ENCODE measurements at regions not wholly inside any gene's neighbourhood (a gene's known extent, or its start where the extent isn't known, plus 50 kb on each side); places are given as distances from the start of the nearest gene placed in this dataset.

DNA sequence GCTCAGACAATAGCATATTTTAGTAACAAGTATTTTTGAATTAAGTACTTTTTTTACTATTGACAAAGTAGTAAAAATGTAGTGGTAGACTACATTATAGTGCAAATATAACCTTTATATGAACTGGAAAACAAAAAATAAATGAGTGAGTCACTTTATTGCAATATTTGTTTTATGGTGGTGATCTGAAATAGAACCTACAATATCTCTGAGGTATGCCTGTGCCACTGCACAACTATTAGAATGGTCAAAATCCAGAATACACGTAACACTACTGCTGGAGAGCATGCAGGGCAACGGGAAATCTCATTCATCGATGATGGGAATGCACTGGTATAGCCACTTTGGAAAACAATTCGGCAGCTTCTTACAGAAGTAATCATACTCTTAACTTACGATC lies 349.0 kb upstream of the NCAM2 start:
- no peak for DNase-seq (ENCODE audit: low spot score)

DNA sequence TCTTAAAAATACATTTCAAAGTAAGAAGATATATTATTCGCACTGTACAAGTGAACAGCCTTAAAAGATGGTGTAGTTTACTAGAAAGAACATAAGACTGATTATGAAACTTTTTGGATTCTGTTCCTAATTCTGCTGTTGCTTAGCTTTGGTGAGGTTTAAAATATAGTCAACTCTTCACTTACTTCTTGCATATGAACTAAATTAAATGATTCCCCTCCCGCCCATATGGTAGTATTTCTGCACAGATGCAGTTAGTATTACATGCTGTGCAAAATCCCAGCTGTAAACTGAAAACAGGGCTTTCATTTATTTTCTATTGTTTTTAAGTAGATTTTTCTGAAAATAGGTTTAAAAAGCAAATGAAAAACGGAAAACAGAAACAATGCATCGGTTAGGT lies 345.4 kb upstream of the NCAM2 start:
- no peak for DNase-seq (ENCODE audit: low spot score)

DNA sequence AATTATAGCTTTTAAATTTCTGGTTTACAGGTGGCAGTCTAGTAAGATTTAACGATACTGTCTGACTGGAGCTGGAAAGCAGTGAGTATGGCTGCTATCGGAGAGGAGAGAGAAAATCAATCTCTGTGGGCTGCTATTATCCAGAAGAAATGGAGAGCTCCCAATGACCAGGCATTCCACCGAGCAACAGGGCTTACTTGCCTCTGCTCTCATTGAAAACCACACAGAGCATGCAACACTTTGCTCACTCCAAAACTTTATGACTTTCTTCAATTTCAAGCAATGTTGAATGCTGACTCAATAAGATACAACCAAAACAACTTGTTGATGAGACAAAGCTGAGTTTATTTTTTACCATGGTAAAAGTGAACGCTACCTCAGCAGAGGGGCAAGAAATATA lies 337.0 kb upstream of the NCAM2 start:
- no peak for DNase-seq (ENCODE audit: low spot score)

DNA sequence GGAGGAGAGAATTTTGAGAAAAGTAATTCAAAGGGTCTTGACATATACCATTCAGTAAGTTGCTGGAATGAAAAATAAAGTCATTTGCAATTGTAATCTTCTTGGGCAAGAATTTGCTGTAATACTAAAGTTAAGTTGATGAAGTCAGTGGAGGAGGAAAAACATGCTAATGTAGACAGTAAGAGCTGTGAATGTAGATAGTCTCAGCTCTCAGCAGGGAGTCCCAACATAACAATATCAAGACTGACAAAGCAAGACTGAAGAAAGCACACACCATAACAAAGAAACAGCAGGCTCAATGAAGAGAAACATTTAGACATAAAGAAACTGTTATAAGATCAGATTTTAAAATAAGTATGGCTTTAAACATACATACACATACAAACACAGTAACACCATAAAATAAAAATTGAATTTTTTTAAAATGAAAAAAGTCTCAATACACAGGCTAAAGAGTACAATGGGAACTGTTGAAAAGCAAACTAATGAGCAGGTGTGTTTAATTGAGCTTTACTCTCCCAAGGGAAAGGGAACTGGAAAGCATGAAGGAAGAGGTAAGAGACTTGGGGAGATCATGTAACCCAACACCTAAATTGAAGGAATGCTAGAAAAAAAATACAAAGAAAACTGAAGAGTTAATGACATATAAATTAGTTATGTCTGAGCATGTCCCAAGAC lies 336.3 kb upstream of the NCAM2 start:
- DNase-seq (ENCODE audit: low spot score) = no peak

DNA sequence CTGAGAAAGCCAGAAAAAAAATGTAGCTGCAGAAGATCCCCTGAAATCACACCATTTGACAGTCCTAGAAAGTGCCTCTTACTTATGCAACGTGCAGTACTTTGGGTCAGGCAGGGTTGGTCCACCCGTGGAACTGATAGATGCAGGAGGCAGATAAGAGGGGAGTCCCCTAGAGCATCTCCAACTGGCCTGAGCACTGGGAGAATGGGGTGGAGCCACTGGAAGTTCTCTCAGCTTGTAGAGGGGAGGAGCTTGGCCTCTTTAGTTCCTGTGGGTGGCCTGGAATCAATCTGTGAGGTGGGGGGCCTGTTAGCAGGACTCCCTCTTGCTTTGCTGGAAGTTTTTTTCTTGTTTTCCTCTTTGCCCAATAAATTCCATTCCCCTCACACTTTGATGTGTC lies 335.7 kb upstream of the NCAM2 start:
- DNase-seq (ENCODE audit: low spot score) = no peak

DNA sequence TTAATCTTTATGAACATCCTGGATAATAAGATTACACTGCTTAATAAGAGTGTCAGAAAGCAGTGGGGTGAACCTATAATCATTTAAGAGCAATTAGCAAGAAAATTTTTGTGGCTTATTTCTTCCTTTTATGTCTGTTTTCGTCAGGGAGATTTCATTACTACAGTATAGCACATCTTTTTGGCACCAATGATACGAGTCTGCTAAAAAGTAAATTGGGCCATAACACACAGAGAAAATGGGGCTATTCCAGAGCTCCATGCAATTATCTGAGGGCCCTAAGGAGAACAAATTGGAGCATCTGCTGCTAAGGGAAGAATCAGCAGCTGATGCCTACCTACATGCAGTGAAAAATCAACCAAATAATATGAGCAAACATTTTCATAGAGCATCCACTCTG lies 330.3 kb upstream of the NCAM2 start:
- no peak for DNase-seq (ENCODE audit: low spot score)

DNA sequence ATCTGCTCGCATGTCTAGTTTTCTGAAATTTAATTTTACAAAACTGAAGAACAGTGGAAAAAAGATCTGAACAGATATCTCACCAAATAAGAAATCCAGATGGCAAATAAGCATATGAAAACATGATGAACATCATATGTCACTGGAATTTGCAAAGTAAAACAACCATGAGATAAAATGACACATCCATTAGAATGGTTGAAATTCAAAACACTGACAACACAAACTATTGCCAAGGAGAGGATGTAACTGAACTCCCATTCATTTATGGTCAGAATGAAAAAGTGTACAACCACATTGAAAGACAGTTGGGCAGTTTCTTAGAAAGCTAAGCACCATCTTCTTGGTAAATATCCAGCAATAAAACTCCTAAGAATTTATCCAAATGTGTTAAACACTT lies 312.7 kb upstream of the NCAM2 start:
- DNase-seq (ENCODE audit: low spot score) = no peak

DNA sequence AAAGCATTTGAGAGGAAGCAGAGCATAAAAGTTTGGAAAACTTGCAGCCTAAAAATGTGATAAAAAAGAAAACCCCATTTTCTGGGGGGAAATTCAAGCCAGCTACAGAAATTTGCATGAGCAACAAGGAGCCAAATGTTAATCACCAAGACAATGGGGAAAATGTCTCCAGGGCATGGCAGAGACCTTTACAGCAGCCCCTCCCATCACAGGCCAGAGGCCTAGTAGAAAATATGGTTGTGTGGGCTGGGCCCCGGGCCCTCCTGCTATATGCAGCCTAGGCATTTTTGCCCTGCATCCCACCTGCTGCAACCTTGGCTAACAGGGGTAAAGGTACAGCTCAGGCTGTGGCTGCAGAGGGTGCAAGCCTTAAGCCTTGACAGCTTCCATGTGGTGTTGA lies 299.6 kb upstream of the NCAM2 start:
- DNase-seq (ENCODE audit: low spot score) = no peak

DNA sequence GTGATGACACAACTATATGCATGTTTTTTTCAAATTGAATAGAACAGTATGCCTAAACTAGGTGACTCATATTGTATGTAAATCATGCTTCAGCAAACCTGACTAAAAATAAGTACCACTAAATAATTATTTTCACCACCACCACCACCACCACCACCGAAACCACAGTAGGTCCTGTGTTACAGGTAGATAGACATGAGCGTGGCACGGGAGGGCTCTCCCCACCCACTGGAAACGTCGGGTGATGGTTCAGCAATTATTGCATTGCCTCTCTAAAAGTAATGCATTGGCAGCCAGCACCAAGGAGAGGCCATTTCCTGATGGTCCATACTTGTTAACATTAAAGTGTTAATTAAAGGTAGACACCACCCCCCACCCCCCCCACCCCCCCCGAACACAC lies 297.0 kb upstream of the NCAM2 start:
- no peak for DNase-seq (ENCODE audit: low spot score)

DNA sequence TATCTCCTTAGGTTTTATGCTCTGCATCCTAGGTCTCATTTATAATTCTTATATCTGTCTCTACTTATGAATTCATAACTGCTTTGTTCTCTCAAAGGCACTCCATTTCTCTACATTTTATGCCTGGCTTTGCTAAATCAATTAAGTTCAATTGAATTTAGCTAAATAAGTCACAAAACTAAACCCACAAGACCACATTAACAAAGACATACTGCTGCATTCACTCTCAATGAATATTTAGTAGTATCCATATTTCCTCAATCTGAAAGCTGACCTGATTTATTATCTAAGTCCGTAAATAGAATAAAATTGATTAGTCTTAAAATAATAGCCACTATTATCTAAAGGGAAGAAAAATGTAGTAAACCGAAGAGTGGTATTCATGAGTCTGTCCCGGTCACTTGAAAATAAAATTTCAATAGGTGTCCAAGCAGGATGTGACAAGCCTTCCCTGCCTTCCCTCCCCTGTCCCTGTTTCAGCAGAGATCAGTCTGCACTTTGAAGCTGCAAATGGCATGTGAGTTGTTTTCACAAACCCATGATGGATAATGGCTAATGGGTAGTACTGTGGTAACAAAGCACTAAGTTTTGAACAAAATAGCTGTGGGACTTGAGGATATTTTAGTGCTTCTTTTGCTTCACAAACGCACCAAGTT lies 295.0 kb upstream of the NCAM2 start:
- no peak for DNase-seq (ENCODE audit: low spot score)

DNA sequence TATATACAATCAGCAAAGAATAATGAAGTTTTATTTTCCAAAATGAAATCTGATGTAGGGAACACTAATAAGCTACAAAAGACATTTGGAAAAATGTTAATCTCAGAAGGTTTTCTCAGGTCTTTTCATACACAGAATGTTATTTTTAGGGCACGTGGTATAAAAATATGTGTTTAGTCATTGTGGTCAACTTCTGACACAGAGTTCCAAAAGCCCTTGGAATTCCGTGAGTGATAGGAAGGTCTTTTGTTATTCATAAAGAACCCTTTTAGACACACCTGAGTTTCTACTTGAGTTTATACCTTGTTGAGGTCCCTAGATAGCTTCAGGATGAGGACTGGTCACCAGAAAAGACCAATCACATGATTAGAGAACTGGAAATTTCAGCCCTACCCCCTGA lies 277.6 kb upstream of the NCAM2 start:
- no peak for DNase-seq (ENCODE audit: low spot score)

DNA sequence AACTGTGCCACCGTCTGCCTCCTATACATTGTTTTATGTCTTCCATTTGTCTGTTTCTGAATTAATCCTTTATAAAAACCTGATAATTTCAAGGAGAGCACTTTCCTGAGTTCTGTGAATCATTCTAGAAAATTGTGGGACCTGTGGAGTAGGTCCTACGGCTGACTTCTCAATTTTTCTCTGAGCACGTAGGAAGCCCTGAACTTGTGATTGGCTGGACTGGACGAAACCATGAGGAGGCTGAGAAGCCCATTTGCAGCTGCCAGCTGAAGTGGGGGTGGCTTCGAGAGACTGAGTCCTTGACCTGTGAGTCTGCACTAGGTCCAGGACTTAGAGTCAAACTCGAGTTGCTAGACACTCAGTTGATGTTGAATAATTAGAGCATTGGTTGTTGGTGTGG lies 277.1 kb upstream of the NCAM2 start:
- DNase-seq (ENCODE audit: low spot score) = no peak

DNA sequence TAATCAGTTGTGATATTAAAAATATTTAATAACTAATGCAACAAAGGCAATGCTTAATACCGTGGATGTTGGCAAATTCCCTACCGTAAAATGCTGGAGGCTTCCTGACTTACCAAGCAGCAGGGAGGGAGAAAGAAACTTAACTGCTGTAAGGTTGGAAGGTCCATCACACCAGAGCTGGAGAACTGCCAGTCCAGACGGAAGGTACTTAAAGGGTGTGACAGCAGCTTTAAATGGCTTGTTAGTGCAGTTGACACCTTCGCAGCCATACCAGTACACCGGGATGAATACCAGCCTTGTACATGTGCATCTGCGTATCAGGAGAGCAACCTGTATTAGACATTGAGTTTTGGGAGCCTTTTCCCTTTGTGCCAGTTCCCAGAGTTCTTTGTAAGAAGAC lies 269.5 kb upstream of the NCAM2 start:
- DNase-seq (ENCODE audit: low spot score) = no peak

DNA sequence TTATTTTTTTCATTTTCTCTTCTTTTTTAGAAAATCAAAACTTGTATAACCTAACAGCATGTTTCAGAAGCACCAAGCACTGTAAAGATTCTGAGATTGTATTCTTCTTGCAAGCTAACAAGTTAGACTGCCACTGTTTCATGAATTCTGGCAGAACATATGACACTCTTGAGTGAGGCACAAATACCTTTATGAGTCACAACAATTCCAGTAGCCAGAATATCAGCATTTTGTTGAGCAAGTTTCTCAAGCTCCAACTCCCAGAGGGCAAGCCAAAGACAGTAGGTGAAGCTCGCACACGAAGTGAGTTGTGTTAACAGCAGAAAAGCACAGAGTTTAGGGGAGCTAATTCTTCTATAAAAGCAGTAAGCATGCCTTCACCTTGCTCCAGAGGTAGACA lies 268.8 kb upstream of the NCAM2 start:
- no peak for DNase-seq (ENCODE audit: low spot score)

DNA sequence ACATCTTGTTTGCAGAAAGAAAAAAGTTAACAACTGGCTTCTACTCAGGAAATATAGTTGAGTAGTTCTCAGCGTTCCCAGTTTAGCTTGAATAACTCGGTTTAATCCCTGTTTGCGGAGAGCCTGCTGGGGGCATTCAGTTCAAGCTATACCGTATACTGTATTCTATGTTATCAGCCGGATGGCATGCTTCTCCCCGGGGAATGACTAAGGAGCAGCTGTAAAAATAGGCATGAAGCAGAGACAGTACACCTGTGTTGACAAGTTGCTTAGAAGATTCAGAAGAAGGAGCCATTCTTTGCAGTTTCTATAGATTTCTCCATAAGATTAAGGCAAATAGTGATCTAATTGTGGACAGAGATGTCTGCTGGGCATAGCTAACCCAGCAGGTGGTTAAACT lies 267.8 kb upstream of the NCAM2 start:
- no peak for DNase-seq (ENCODE audit: low spot score)

DNA sequence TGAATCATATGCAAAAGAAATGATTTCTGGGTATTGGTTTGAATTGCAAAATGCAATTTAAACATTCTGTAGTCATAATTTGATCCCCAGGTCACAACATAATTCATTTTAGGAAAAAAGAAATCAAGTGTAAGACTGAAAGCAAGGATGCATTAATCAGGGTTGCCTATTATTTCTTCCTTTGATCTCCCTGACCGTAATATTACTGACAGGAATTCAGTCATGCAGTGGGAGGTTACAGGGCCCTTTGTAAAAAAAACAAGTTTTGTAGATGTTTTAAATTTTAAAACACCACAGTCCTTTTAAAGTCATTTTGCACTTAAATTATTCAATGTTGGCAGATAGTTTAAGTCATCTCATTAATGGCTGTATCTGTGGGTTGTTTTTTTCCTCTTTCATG lies 263.0 kb upstream of the NCAM2 start:
- no peak for DNase-seq (ENCODE audit: low spot score)

DNA sequence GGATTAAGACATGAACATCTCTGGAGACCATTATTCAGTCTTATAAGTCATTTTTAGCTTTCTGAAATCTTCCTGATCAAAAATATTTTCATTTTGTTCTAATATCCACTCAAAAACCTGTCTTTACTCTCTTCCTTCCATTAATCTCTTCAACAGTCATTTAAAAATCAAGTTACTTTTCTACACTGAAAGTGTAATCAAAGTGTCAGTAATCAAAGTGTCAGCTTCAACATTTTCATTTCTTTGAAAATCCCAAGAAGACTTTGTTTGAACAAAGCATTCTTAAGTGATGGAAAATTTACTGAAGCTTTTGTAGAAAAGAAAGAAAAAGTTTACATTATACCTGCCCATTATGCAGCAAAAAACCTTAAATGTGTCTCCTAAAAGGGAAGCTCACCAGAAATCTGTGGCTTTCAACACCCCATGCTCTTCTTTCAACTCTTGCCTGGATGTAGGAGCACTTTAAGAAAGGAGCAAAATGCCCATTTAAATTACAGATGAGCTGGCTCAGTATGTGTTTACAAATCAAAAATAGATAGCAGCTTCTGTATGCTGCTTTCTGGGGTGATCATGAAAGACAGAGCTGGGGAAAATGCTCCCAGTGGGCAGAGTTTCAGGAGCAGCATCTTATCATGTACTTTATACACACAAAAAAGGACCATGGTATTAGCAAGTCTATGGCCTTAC lies 260.8 kb upstream of the NCAM2 start:
- no peak for DNase-seq (ENCODE audit: low spot score)

DNA sequence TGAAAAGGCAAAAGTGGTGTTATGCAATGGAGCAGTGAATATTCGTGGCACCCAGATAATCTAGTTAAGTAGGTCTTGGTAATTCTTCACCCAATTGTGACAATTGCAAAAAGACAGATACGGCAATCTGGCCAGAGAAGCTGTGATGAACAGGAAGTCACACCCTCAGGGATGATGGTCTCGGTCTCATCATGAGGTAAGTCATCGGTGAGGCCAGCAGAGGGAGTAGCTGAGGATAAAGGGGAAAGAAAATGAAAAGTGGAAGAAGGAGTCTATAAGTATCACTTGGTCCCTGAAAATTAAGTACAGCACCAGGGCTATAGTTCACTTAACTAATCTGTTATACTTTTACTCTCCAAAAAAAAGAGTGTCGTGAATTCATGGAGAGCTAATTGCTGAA lies 258.8 kb upstream of the NCAM2 start:
- no peak for DNase-seq (ENCODE audit: low spot score)

DNA sequence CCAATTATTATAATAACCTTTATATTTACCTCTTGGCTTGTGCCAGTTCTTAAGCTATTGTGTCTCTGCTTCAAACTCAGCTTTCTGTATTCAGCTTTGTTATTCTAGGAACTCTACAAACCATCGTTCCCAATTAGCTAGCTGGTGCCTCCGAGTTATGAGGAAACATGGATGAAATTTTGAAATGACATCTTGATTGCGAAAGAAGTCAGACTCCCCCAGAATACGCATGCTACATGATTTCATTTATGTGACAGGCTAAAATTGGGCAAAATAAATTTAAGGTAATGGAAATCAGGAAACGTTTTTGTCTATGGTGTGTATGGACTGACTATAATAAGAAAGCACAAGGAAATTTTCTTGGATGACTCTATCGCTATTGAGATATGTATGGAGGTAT lies 256.8 kb upstream of the NCAM2 start:
- DNase-seq (ENCODE audit: low spot score) = no peak

DNA sequence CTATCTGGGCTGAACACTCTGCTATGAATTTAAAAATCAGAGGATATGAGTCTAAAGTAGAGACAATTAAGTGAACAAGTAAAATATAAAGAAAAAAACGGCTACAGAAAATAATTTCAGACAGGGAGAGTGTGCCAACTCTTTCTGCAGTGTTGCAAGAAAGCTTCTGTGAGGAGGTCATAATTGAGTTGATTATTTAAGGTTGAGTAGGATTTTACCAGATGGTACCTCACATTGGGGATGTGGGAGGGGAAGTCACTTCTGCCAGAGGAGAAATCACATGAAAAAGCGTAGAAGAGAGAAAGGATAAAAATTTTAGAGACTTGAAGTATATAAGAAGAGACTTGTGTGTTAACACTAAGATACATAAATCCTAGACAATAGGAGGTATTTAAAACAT lies 238.0 kb upstream of the NCAM2 start:
- no peak for DNase-seq (ENCODE audit: low spot score)

DNA sequence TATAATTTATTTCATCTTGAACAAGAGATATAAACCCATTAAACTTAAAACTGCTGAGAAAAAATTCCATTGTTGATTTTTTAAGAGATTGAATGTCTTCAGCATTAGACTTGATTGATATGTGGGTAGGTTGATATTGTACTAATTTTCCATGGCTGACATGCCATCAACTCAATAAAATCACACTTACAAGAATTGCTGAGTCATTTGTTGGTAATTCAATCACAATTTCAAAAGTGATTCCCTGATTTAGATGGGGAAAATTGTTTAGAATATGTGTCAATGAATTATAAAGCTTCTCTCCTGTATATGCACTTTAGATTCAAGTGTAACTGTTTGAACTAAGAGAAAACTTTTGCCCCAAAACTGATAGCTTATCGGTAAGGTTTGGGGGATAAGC lies 223.5 kb upstream of the NCAM2 start:
- DNase-seq (ENCODE audit: low spot score) = no peak

DNA sequence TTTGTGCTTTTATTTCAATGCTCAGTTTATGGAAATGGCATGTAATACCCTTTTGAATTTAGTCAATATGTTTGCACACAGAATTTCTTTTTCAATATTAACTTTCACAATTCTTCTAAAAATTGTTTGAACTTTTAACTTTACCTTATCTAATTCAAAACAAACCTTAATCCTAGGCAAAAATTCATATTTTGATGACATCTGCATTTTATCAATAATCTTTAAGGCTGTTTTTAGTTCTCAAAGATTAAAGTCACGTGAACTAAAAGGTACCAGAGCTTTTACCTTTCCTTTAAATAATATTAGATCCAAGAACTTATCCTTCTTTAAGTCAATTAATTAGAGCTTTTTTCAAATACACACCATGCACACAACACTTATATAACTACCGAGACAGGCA lies 218.9 kb upstream of the NCAM2 start:
- no peak for DNase-seq (ENCODE audit: low spot score)

DNA sequence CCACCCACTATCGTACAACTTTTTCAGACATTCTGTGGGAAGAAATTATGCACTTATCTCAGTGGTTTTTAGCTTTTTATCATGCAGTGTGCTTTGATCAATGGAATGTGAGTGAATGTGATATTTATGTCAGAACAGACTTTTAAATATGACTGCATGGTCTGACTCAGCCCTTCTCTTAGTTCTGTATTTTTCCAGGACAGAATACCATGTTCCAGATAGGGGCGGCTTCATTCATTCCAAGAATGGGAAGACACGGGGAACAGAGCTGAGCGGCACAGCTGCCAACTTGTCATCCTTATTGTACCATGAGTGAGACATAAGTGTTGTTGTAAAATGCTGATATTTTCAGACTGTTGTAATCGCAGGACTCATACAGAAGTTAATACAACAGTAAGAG lies 214.6 kb upstream of the NCAM2 start:
- no peak for DNase-seq (ENCODE audit: low spot score)
